ENCODE measurements at regions not wholly inside any gene's neighbourhood (a gene's known extent, or its start where the extent isn't known, plus 50 kb on each side); places are given as distances from the start of the nearest gene placed in this dataset.

DNA sequence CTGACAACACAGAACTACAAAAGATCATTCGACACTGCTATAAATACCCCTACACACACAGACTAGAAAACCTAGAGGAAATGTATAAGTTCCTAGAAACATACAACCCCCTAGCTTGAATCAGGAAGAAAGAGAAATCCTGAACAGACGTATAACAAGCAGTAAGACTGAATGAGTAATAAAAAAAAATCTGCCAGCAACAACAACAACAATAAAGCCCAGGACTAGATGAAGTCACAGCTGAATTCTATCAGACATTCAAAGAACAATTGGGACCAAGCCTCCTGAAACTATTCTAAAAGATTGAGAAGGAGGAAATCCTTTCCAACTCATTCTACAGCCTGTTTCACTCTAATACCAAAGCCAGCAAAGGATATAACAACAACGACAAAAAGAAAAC lies 68.2 kb upstream of the SLIT3 start:
- no peak for DNase-seq
- no peak for ATAC-seq (ENCODE audit: insufficient read depth, low read depth)
- H4K20me1 ChIP-seq (ENCODE audit: insufficient read depth, low read length), result no peaks in the 10 kb centered on the region
- H3K27ac ChIP-seq (ENCODE audit: low read length), result no peak overlapping the region
- H3K4me3 ChIP-seq (ENCODE audit: low read depth in 1 of 2, low read length in 2 of 2), result no peak overlapping the region
- H3K4me1 ChIP-seq (ENCODE audit: insufficient read depth, low read length), result peaks cover under 1% of the 10 kb centered on the region; the same call in 1 of the 2 replicates
- H3K27me3 ChIP-seq (ENCODE audit: insufficient read depth, low read length, poor library complexity), result peaks cover 9% of the 10 kb centered on the region
- H3K9ac ChIP-seq (ENCODE audit: low read depth, low read length), result no peak overlapping the region
- no peak overlapping the region for H3K4me2 ChIP-seq (ENCODE audit: insufficient read depth, low read length)
- TF ChIP-seq CTCF (IDR thresholded peaks at IDR 0.05; ENCODE audit: borderline replicate concordance, extremely low read depth, low read length, poor library complexity, severe bottlenecking), result no peak
- H3K9me3 ChIP-seq (ENCODE audit: insufficient read depth, low read length, severe bottlenecking), result no peaks in the 10 kb centered on the region
- H3K79me2 ChIP-seq (ENCODE audit: insufficient read depth, low read length), result no peaks in the 10 kb centered on the region
- no peaks in the 10 kb centered on the region for H3K36me3 ChIP-seq (ENCODE audit: insufficient read depth, low read length)
- no peak overlapping the region for H2AFZ ChIP-seq (ENCODE audit: low read depth, low read length)

DNA sequence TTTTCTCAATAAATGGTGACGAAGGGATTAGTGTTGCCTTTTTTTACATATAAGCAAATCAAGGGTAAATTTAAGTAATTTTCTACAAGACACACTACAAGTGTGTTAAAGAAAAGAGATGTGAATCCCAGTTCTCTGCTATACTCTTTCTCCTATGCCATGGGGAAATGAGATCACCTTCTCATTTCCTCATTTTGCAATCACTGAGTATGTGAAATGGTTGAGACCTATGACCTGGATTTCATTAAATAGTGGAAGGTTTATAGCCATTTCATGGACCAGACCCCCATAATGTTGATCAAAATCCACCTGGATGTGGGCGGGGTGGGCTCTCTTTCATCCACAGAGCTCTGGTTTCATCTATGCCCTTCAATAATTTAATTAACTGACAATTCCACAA lies 66.9 kb upstream of the SLIT3 start:
- no peaks in the 10 kb centered on the region for H4K20me1 ChIP-seq (ENCODE audit: insufficient read depth, low read length)
- H3K27me3 ChIP-seq (ENCODE audit: insufficient read depth, low read length, poor library complexity), result peaks cover 9% of the 10 kb centered on the region
- H3K4me3 ChIP-seq (ENCODE audit: low read depth in 1 of 2, low read length in 2 of 2), result no peak overlapping the region
- DNase-seq (no peak), ATAC-seq (ENCODE audit: insufficient read depth, low read depth) (no peak)
- H3K79me2 ChIP-seq (ENCODE audit: insufficient read depth, low read length), result no peaks in the 10 kb centered on the region
- TF ChIP-seq CTCF (IDR thresholded peaks at IDR 0.05; ENCODE audit: borderline replicate concordance, extremely low read depth, low read length, poor library complexity, severe bottlenecking), result no peak
- no peak for TF ChIP-seq EZH2 (IDR thresholded peaks at IDR 0.05; ENCODE audit: borderline replicate concordance, low read depth, low read length, severe bottlenecking)
- H3K4me1 ChIP-seq (ENCODE audit: insufficient read depth, low read length), result no peaks in the 10 kb centered on the region
- no peak overlapping the region for H3K9ac ChIP-seq (ENCODE audit: low read depth, low read length)
- H3K9me3 ChIP-seq (ENCODE audit: insufficient read depth, low read length, severe bottlenecking), result no peaks in the 10 kb centered on the region
- H3K36me3 ChIP-seq (ENCODE audit: insufficient read depth, low read length), result no peaks in the 10 kb centered on the region
- H2AFZ ChIP-seq (ENCODE audit: low read depth, low read length), result no peak overlapping the region
- H3K27ac ChIP-seq (ENCODE audit: low read length), result no peak overlapping the region
- no peak overlapping the region for H3K4me2 ChIP-seq (ENCODE audit: insufficient read depth, low read length)

- no peaks in the 10 kb centered on the region for H3K4me1 ChIP-seq (ENCODE audit: insufficient read depth, low read length)
- TF ChIP-seq CTCF (IDR thresholded peaks at IDR 0.05; ENCODE audit: borderline replicate concordance, extremely low read depth, low read length, poor library complexity, severe bottlenecking), result no peak
- no peak for TF ChIP-seq EZH2 (IDR thresholded peaks at IDR 0.05; ENCODE audit: borderline replicate concordance, low read depth, low read length, severe bottlenecking)
- no peaks in the 10 kb centered on the region for H3K79me2 ChIP-seq (ENCODE audit: insufficient read depth, low read length)
- ATAC-seq (ENCODE audit: insufficient read depth, low read depth), result no peak
- H3K36me3 ChIP-seq (ENCODE audit: insufficient read depth, low read length), result no peaks in the 10 kb centered on the region
- no peak for DNase-seq
- no peak overlapping the region for H3K27ac ChIP-seq (ENCODE audit: low read length)
- no peak overlapping the region for H3K9ac ChIP-seq (ENCODE audit: low read depth, low read length)
- H2AFZ ChIP-seq (ENCODE audit: low read depth, low read length), result no peak overlapping the region
- H3K9me3 ChIP-seq (ENCODE audit: insufficient read depth, low read length, severe bottlenecking), result no peaks in the 10 kb centered on the region
- H3K27me3 ChIP-seq (ENCODE audit: insufficient read depth, low read length, poor library complexity), result no peaks in the 10 kb centered on the region
- H3K4me3 ChIP-seq (ENCODE audit: low read depth in 1 of 2, low read length in 2 of 2), result no peak overlapping the region
- H3K4me2 ChIP-seq (ENCODE audit: insufficient read depth, low read length), result no peak overlapping the region
- no peaks in the 10 kb centered on the region for H4K20me1 ChIP-seq (ENCODE audit: insufficient read depth, low read length)
Measured at GRCh38 chr5:169357291-169357690, 56.4 kb upstream of the SLIT3 start.

- Histone ChIP-seq H3K9me3 (ENCODE audit: insufficient read depth, low read length, severe bottlenecking) (no peaks in the 10 kb centered on the region), H3K79me2 (ENCODE audit: insufficient read depth, low read length) (no peaks in the 10 kb centered on the region), H4K20me1 (ENCODE audit: insufficient read depth, low read length) (no peaks in the 10 kb centered on the region), H3K4me3 (ENCODE audit: low read depth in 1 of 2, low read length in 2 of 2) (no peak overlapping the region), H3K27me3 (ENCODE audit: insufficient read depth, low read length, poor library complexity) (no peaks in the 10 kb centered on the region), H2AFZ (ENCODE audit: low read depth, low read length) (no peak overlapping the region), H3K4me1 (ENCODE audit: insufficient read depth, low read length) (no peaks in the 10 kb centered on the region), H3K27ac (ENCODE audit: low read length) (no peak overlapping the region), H3K9ac (ENCODE audit: low read depth, low read length) (no peak overlapping the region), H3K36me3 (ENCODE audit: insufficient read depth, low read length) (no peaks in the 10 kb centered on the region), H3K4me2 (ENCODE audit: insufficient read depth, low read length) (no peak overlapping the region)
- no peak for TF ChIP-seq EZH2 (IDR thresholded peaks at IDR 0.05; ENCODE audit: borderline replicate concordance, low read depth, low read length, severe bottlenecking)
- no peak for TF ChIP-seq CTCF (IDR thresholded peaks at IDR 0.05; ENCODE audit: borderline replicate concordance, extremely low read depth, low read length, poor library complexity, severe bottlenecking)
- ATAC-seq (ENCODE audit: insufficient read depth, low read depth) (no peak), DNase-seq (no peak)
Measured at GRCh38 chr5:169356811-169357210, 55.9 kb upstream of the SLIT3 start.
